ENCODE measurements at regions not wholly inside any gene's neighbourhood (a gene's known extent, or its start where the extent isn't known, plus 50 kb on each side); places are given as distances from the start of the nearest gene placed in this dataset.

- no peak for TF ChIP-seq CTCF (IDR thresholded peaks at IDR 0.05; ENCODE audit: low read depth, low read length, poor library complexity, severe bottlenecking)
- no peak for TF ChIP-seq EZH2phosphoT487 (IDR thresholded peaks at IDR 0.05; ENCODE audit: borderline replicate concordance, low read length)
These were observed 103.6 kb upstream of the IGSF1 start for GRCh38 chrX:131392666-131393065.

Data from DOHH2 (cell line).